GM18508 (cell line): ENCODE measurements at regions not wholly inside any gene's neighbourhood (a gene's known extent, or its start where the extent isn't known, plus 50 kb on each side); places are given as distances from the start of the nearest gene placed in this dataset.
"Not testable (repeated sequence)": the region's sequence is repeated elsewhere in the genome, so short reads cannot be mapped to it uniquely, and the experiment has no call there.

ENCODE experiments used
- ATAC-seq: cut with Tn5 transposase; IDR thresholded peaks from one replicate; pipeline ENCODE4 v1.9.1; 2021; ENCODE audit warnings: moderate number of reproducible peaks; ENCODE audit not compliant: insufficient read depth, unreplicated experiment

DNA sequence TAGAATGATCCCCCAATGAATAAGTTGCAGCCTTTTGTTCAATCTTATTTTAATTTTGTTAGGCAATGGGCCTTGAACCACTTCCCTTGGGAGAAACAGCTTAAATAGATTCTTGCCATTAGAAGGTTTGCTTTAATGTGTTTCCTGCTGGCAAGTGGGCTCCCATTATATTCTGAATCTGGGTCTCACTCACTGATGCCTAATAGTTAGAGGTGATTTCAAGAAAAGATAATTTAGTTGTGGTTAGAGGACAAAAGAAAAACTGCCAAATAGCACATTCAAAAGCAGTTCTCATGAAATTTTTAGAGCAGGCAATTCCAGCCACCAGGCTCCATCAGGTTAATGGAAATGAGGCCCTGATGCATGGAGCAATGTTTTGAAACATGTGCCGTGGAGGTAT lies 362.6 kb upstream of the CHORDC1 start:
- no peak for ATAC-seq

DNA sequence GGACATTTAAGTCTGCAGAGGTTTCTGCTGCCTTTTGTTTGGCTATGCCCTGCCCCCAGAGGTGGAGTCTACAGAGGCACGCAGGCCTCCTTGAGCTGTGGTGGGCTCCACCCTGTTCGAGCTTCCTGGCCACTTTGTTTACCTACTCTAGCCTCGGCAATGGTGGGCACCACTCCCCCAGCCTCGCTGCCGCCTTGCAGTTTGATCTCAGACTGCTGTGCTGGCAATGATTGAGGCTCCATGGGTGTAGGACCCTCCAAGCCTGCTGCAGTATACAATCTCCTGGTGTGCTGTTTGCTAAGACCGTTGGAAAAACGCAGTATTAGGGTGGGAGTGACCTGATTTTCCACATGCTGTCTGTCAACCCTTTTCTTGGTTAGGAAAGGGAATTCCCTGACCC lies 360.1 kb upstream of the CHORDC1 start:
- not testable (repeated sequence) for ATAC-seq

DNA sequence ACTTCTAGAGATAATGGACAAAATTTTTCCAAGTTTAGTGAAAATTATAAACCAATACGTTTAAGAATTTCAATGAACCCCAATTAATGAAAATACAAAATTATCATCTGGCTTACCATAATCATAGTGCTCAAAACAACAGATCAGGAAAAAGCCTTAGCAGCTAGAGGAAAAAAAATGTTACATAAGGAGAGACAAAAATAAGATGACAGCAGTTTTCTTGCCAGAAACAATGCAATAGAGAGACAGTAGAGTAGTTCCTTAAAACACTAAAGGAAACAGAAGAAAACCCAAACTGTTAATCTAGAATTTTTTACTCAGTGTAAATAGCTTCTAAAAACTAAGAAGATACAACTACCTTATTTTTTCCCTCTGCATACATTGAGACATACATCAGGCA lies 341.7 kb upstream of the CHORDC1 start:
- no peak for ATAC-seq

DNA sequence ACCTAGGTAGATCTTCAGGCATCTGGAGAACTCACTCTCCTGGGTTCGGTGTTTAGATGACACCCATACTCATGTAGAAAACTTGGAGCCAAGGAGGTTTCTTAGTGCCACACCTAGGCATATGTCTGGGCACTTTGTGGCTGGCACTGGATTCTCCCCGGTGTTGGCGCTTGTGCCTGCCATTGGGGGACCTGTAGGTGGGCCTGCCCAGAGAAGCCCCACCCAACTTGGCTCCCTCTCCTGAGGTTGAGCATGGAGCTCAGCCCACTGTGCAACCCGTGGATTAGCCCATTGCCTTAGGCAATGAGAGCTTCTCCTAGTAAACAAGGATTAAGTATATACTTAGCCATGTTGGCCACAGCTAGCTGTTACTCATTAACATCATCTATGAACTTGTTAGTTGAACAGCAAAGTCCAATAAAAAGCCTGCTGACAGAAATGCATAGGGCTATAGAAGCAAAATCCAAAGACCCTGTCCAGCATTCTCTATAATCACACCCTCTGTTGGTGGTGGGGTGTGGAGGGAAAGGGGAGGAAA lies 335.5 kb upstream of the CHORDC1 start:
- no peak for ATAC-seq

DNA sequence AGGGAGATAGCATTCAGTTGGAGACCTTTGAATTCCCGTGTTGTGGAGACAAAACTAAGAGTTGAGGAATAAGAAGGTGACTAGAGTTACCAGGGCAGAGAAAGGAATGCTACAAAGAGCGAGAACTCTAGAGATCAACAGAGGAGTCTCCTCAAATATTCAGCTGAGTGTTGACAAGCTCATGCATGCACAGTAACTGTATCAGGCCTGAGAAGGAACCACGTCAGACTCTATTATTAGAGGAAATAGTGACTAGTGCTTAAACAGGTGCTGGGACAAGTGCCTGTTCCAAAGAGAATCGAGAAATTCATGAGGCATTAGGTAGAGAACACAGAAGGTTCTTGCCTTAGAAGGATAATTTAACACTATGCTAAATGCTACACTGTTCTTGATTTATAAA lies 333.8 kb upstream of the CHORDC1 start:
- ATAC-seq, result no peak

DNA sequence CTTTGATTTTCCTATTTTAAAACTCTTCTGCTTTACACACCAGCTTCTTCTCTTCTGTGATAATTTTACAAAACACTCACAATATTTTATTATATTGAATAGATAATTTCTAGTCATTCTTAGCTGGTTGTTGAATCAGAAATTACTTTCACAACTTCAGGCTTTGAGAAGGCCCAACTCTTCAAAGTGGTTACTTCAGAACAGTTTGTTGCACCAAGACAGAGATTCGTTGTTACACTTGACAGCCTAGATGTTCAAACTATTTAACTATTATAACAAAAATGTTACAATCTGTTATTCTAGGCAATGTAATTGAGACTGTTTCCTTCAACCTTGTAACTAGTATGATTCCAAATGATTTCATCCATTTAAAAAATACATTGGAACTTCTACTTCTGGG lies 333.2 kb upstream of the CHORDC1 start:
- ATAC-seq, result no peak

DNA sequence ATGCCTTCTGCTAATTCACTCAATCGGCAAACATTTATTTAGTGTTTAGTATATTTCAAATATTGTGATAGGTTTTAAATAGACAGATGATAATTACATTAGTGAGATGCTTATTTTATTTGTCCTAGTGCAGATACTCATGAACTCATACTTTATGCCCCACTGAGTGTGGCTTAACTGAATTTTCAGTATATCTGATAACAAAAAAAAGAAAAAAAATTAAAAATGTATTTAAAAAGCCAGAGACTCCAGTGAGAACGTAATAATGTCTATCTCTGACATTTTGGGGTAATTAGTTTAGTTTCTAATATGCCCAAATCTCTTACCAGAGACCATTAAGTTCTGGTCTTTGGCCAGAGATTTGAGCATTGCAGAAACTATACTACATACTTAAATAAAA lies 332.6 kb upstream of the CHORDC1 start:
- no peak for ATAC-seq

DNA sequence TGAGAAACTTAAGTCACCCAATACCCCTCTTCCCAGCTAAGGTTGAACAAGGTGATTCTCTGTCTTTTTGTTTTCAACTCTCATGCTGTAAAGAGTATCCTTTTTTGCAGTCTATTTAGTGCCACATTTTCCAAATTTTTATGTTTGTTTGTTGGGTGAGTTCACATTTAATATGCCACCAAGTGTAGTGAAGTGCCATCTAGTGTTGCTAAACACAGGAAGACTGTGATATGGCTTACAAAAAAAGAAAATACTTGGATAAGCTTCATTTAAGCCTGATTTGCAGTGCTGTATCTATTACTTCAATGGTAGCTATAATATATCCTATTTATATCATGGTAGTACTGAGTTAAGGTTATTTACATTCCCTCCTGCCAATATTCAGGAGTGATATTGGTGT lies 319.2 kb upstream of the CHORDC1 start:
- no peak for ATAC-seq

DNA sequence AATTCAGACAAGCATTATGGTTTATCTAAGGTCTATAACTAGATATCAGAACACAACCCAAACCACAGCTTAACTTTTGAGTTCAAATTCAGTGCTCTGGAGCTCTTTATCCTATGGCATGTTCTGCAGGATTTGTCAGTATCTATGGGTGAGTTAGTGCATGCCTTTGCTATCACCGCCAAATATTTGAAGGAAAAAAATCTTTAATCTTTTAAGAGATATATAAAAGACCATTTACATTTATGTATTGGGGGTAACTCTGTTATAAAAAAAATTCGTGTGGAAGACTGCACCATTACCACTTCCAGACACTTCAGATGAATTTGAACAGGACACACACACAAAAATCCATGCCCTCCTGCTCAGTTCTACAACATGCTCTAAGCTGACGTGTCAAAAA lies 313.5 kb upstream of the CHORDC1 start:
- no peak for ATAC-seq

DNA sequence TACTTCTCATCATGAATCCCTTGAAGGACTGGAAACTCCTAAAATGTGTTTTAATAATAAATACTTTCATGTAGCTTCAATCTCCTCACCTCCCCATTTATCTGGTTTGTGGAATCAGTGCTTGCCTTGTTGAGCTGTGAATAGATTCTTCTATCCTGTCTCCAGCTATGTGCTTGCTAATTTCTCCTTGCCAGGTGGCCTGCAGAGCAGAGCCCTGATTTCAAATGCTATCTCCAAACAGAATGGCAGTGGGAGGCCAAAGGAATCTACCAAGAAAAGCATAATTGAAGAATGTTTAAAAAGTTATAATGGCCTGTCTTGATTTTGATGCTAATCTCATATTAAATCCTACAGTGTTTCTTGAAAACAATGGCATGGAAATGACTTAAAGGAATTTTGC lies 309.3 kb upstream of the CHORDC1 start:
- no peak for ATAC-seq

DNA sequence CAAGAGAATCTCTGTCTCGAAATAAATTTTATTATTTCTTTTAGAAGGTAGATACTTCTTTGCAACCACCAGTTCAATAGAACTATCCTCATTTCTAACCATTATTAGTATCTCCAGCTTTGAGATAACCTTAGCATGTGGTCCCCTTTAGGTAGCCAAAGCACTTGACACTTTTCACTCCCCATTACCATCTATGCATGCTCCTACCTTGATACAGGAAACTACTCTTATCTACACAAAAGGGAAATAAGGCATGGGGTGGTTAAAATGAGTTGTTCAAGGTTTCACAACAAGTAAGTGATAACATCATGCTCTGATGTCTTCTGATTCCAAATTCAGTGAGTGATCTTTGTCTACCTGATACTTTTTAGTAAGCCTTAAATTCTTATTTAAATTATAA lies 308.2 kb upstream of the CHORDC1 start:
- no peak for ATAC-seq

DNA sequence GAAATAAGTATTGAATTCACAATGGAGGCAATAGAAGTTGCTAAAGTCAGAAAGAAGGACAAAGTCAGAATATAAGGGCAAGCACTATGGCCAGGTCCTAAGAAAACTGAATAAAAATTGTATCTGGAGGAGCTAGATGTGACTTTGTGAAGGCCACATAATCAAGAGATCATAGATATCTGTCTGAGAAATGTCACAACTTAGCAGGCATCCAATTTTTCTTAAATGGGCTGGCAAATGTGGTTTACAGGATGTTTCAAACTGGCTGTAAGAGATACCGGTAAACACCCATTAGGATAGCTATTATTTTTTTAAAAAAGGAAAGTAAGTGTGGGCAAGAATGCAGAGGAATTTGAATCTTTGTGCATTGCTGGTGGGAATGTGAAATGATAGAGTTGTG lies 303.1 kb upstream of the CHORDC1 start:
- no peak for ATAC-seq

DNA sequence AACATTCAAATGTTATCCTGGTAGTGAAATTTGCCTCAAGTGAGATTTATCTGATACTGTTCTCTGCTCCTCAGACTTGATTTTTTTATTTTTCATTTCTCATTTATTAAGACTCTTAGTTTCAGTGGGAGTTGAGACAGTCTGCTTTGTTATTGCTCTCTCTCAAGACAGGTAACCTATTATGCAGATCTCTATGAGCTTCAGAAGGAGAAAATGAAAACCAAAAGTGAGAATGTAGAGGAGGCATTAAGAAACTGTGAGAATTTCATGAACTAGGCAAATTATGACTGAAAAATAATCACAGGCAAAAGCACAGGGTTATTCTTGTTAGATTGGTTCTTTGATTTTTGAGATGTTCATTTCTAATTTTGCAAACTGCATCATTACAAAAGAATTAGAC lies 290.0 kb upstream of the CHORDC1 start:
- no peak for ATAC-seq

DNA sequence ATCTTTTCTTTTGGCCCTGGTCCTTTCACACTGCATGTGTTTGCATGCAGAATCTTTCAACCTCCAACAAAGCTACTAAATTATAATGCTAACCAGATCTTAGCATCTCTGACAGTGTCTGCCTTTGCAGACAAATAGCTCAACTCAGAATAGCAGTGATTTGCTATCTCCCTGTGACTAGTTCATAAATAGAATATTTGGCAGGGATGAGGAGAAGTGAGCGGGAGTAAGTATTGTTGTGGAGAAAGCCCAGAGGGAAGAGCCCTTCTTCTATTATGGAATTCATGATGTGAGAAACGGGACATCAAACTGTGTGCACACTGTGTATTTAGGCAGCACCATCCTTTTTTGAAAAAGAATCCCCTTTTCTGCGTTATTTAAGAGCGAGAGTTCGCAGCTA lies 288.0 kb upstream of the CHORDC1 start:
- no peak for ATAC-seq

DNA sequence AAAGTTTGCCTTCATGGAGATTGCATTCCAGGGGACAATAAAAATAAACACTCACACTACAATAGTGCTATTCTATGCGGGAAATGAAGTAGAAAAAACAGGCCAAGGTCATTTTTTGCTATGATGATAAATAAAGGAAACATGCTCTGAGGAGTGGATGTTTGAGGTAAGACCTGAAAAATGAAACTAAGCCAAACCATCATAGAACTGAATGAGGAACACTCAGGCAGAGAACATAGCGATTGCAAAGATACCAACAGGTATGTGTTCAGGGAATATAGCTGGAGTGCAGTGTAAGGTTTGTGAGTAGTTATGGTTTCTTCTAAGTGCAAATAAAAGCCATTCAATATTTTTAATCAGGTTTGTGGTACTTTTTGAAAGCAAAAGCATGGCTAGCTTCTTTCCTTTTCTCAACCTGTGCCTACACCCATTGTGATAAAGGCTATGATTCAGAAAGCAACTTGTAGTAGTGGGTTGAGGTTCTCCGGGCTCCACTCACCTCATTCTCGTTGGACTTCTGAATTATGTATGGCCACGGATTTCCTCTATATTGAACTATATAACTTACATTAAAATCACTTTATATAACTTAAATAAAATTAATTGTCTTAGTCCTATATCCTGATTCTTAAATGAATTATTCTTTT lies 278.2 kb upstream of the CHORDC1 start:
- no peak for ATAC-seq

DNA sequence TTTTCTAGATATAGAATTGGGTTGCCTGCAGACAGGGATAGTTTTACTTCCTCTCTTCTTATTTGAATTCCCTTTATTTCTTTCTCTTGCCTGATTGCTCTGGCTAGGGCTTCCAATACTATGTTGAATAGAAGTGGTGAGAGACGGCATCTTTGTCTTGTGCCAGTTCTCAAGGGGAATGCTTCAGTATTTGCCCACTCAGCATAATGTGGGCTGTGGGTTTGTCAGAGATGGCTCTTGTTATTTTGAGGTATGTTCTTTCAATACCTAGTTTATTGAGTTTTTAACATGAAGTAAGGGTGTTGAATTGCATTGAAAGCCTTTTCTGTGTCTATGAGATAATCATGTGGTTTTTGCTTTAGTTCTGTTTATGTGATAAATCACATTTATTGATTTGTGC lies 273.9 kb upstream of the CHORDC1 start:
- no peak for ATAC-seq

DNA sequence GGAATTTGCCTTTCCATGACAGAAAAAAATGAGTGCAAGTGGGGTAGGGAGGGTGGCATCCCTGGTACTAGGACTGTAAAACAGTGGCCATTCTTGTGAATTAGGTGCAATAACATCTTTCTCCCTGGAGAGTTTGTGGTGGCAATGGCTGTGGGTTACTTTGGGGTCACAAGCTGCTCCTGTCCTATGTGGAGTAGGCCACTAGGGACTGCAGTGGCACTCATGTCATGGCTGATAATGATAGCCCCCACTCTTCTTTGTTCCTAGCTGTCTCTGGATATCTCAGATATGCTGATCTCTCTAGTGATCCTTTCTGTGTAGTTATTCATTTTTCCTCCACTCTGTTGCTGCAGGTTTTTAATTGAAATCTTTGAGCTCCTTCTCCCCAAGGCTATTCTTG lies 270.5 kb upstream of the CHORDC1 start:
- ATAC-seq, result no peak

DNA sequence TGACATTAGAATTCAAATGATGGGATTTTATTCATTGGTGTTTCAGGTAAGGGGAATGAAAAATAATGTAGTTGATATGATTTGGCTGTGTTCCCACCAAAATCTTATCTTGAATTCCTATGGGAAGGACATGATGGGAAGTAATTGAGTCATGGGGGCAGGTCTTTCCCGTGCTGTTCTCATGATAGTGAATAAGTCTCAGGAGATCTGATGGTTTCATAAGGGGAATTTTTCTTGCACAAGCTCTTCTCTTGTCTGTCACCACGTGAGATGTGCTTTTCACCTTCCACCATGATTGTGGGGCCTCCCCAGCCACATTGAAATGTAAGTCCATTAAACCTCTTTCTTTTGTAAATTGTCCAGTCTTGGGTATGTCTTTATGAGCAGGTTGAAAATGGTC lies 268.6 kb upstream of the CHORDC1 start:
- ATAC-seq, result no peak

DNA sequence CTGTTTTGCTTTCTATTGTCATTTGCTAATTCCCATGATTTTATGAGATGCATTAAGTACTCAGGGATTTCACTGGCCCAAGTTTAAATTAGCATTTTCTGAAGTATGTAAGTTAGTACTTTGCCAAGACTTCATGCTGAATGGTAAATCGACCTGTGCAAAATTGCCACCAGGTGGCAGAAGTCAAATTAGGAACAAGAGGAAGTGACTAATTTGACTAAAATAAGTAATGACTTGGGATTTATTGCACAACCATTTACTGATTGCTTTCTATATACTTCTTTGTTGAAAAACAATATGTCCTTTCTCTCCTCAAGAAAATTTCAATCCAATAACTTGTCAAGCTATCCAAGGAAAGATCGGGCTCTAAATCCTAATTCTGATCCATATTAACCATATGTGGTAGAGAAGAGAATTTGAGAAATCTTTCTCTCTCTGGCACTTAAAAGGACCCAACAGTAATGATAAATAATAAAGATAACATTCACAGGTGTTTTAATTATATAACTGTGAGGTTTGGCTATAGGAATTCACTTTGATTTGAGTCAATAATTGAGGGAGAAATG lies 253.7 kb upstream of the CHORDC1 start:
- ATAC-seq, result peak; percentile 68

DNA sequence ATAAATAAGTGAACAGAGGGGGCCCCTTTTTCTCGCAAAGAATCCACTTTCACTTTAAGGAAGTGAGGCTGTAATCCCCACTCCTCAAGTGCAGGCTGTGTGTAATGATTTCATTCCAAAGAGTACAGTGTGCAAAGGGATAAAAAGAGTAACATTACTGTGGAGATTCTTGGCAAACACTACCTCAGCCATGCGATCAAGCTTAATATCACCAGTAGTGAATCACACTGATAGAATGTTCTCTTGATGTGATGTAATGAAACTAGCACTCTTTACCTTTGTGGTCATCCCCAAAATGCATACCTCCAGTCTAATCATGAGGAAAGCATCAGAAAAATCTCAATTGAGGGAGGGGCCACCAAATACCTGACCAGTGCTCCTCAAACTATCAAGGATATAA lies 246.1 kb upstream of the CHORDC1 start:
- ATAC-seq, result no peak

DNA sequence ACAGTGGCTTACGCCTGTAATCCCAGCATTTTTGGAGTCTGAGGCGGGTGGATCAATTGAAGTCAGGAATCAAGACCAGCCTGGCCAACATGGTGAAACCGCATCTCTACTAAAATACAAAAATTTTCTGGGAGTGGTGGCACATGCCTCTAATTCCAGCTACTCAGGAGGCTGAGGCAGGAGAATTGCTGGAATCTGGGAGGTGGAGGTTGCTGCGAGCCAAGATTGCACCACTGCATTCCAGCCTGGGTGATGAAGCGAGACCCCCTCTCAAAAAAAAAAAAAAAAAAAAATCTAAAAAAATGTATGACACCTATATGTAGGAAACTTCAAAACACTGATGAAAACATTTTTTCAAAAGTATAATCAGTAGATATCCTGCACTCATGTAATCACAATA lies 242.7 kb upstream of the CHORDC1 start:
- ATAC-seq, result no peak

DNA sequence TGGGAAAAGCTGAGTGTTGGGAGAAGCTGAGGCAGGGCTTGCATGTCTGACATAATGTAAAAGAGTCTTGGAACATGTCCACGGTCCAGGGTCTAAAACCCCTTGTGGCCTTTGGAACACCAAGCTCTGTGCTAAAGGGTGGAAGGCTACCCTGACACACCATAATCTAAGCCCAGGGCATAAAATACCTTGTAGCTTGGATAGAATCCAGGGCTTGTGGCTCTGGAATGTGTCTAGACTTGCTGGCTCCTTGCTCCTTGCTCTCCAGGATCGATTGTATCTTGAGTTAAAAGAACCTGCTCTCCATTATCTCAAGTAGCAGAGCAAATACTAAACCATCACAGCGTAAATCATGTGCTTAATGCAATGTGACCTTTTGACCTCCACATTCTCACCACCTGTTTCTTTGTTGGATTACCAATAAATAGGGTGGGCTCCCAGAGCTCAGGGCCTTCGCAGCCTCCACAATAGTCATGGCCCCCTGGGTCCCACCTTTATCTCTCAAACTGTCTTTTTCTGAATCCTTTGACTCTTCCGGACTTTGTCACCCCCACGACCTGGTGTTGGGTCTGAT lies 232.6 kb upstream of the CHORDC1 start:
- ATAC-seq, result not testable (repeated sequence)
